HCT116 (cell line): ENCODE measurements at regions not wholly inside any gene's neighbourhood (a gene's known extent, or its start where the extent isn't known, plus 50 kb on each side); places are given as distances from the start of the nearest gene placed in this dataset.

Experiments used
- ATAC-seq: fragments of 200-7000 bp; cut with Tn5 transposase; 2 replicates; pipeline ENCODE4 v1.9.1; 2020; ENCODE audit warnings: mild to moderate bottlenecking, moderate library complexity
- BruUV-seq: library from RNA; stranded (reverse); fragments of 400-500 nt; replicated peaks from 2 replicates; lab custom pipeline; 2021; lab: Mats Ljungman, UMichigan
- CTCF ChIA-PET: fragments of 300-600 bp; sonication (Branson Sonifier 250); formaldehyde crosslinking; loops from one replicate; lab custom pipeline; 2021; ENCODE audit warnings: antibody characterized with exemption; lab: Charles Lee
- POLR2A ChIA-PET: fragments of 300-600, 350-600 bp; sonication (Branson Sonifier 250); formaldehyde crosslinking; loops from one replicate; lab custom pipeline; 2021; ENCODE audit warnings: antibody characterized with exemption; lab: Charles Lee
- RAD21 ChIA-PET, 2 experiments: fragments of 300-600 bp; sonication (Branson Sonifier 250); formaldehyde crosslinking; loops; one replicate each; lab custom pipeline; 2023; ENCODE audit warnings: low total read pairs in 2 of 2; ENCODE audit not compliant: uncharacterized antibody in 2 of 2, unreplicated experiment in 2 of 2, low non-redundant PET in 1 of 2; lab: Charles Lee
- DNase-seq: peaks from one replicate; pipeline ENCODE4 v3.0.0-alpha.2; 2010; ENCODE audit warnings: low read depth, low spot score
- H2AFZ ChIP-seq: fragments of 200-600 bp; shearing (Covaris generic), sonication (generic); 2 replicates; pipeline ENCODE4 v1.6.1; 2017; ENCODE audit warnings: low read depth, mixed run types, mixed read lengths, antibody characterized with exemption, low read length; ENCODE audit not compliant: poor library complexity, severe bottlenecking
- H3K27ac ChIP-seq: 2 replicates; pipeline ENCODE4 v1.5.1; 2012; ENCODE audit warnings: low read depth, low read length
- H3K27me3 ChIP-seq: fragments of 200-600 bp; sonication (generic); 2 replicates; pipeline ENCODE4 v1.6.1; 2016; ENCODE audit warnings: mixed run types, low read length, mixed read lengths; ENCODE audit not compliant: insufficient read depth
- H3K36me3 ChIP-seq, 2 experiments: fragments of 200-500 bp in 1 of 2; fragments of 200-600 bp in 1 of 2; sonication (Bioruptor generic) in 1 of 2; sonication (generic) in 1 of 2; 2 replicates each; pipeline versions ENCODE4 v1.5.1 to v1.6.1; 2014 to 2016; ENCODE audit warnings: low read length in 2 of 2, inconsistent platforms in 1 of 2, mixed read lengths in 1 of 2, mixed run types in 1 of 2; ENCODE audit not compliant: insufficient read depth in 2 of 2, control insufficient read depth in 1 of 2
- H3K4me1 ChIP-seq, 2 experiments: fragments of 200-600 bp in 1 of 2; sonication (generic) in 1 of 2; 2 replicates each; pipeline versions ENCODE4 v1.5.1 to v1.6.1; 2012 to 2017; ENCODE audit warnings: low read length in 2 of 2, inconsistent platforms in 1 of 2, mild to moderate bottlenecking in 1 of 2, mixed read lengths in 1 of 2, mixed run types in 1 of 2, moderate library complexity in 1 of 2; ENCODE audit not compliant: insufficient read depth in 2 of 2, control insufficient read depth in 1 of 2
- H3K4me2 ChIP-seq: fragments of 200-600 bp; sonication (generic); 2 replicates; pipeline ENCODE4 v1.6.1; 2017; ENCODE audit warnings: mixed run types, low read length, mixed read lengths
- H3K4me3 ChIP-seq, 2 experiments: fragments of 200-600 bp in 1 of 2; sonication (generic) in 1 of 2; replicated peaks in 1 of 2; 2 replicates each; pipeline ENCODE4 v1.5.1; 2011 to 2016; ENCODE audit warnings: low read length in 2 of 2, control low read depth in 1 of 2, low read depth in 1 of 2, mild to moderate bottlenecking in 1 of 2, mixed read lengths in 1 of 2, mixed run types in 1 of 2
- H3K79me2 ChIP-seq: fragments of 200-600 bp; sonication (generic); 2 replicates; pipeline ENCODE4 v1.6.1; 2017; ENCODE audit warnings: mild to moderate bottlenecking, mixed run types, low read length, moderate library complexity, mixed read lengths; ENCODE audit not compliant: insufficient read depth
- H3K9ac ChIP-seq: fragments of 200-600 bp; sonication (generic); 2 replicates; pipeline ENCODE4 v1.6.1; 2016; ENCODE audit warnings: low read length, mixed read lengths
- H3K9me2 ChIP-seq: fragments of 200-600 bp; sonication (generic), shearing (Covaris generic); 2 replicates; pipeline ENCODE4 v1.6.1; 2017; ENCODE audit warnings: mixed run types, mild to moderate bottlenecking, moderate library complexity; ENCODE audit not compliant: insufficient read depth
- H3K9me3 ChIP-seq, 2 experiments: fragments of 200-500 bp in 1 of 2; fragments of 200-600 bp in 1 of 2; sonication (Bioruptor generic) in 1 of 2; sonication (generic) in 1 of 2; 2 replicates each; pipeline ENCODE4 v1.6.1; 2014 to 2017; ENCODE audit warnings: low read length in 2 of 2, mixed read lengths in 2 of 2, inconsistent platforms in 1 of 2, low read depth in 1 of 2, mild to moderate bottlenecking in 1 of 2, mixed run types in 1 of 2, moderate library complexity in 1 of 2; ENCODE audit not compliant: control insufficient read depth in 1 of 2, insufficient read depth in 1 of 2
- H4K20me1 ChIP-seq: fragments of 200-600 bp; sonication (generic), shearing (Covaris generic); 2 replicates; pipeline ENCODE4 v1.6.1; 2017; ENCODE audit warnings: mixed run types, mild to moderate bottlenecking, moderate library complexity; ENCODE audit not compliant: insufficient read depth
- CBX3 ChIP-seq: IDR thresholded peaks from 2 replicates; pipeline ENCODE4 v1.6.1; 2012; ENCODE audit warnings: low read depth
- EZH2 ChIP-seq: fragments of 200-600 bp; sonication (generic); IDR thresholded peaks from 2 replicates; pipeline ENCODE4 v1.6.1; 2017; ENCODE audit warnings: antibody characterized with exemption, mixed run types
- FOSL1 ChIP-seq: IDR thresholded peaks from 2 replicates; pipeline ENCODE4 v1.6.1; 2012; ENCODE audit warnings: low read depth
- POLR2A ChIP-seq: IDR thresholded peaks from 2 replicates; pipeline ENCODE4 v1.7.0; 2011; ENCODE audit warnings: borderline replicate concordance; ENCODE audit not compliant: insufficient read depth, insufficient read length; ENCODE audit errors: extremely low read depth
- POLR2AphosphoS5 ChIP-seq: IDR thresholded peaks from 2 replicates; pipeline ENCODE4 v1.6.1; 2011; ENCODE audit warnings: mild to moderate bottlenecking, low read depth, low read length, moderate library complexity
- SIN3A ChIP-seq: IDR thresholded peaks from 2 replicates; pipeline ENCODE4 v1.6.1; 2012; ENCODE audit warnings: low read depth
- SP1 ChIP-seq: IDR thresholded peaks from 2 replicates; pipeline ENCODE4 v1.6.1; 2012; ENCODE audit warnings: low read depth
- SRF ChIP-seq: IDR thresholded peaks from 2 replicates; pipeline ENCODE4 v1.6.1; 2012; ENCODE audit warnings: low read depth
- TCF7L2 ChIP-seq: IDR thresholded peaks from 2 replicates; pipeline ENCODE4 v1.7.0; 2011; ENCODE audit warnings: borderline replicate concordance, inconsistent platforms; ENCODE audit not compliant: insufficient read depth, insufficient read length; ENCODE audit errors: extremely low read depth
- YY1 ChIP-seq: IDR thresholded peaks from 2 replicates; pipeline ENCODE4 v1.6.1; 2011; ENCODE audit warnings: low read length, low read depth, moderate library complexity, mild to moderate bottlenecking; ENCODE audit not compliant: insufficient replicate concordance; ENCODE audit errors: extremely low read depth
- ZFX ChIP-seq: fragments of 450-650 bp; IDR thresholded peaks from 2 replicates; pipeline ENCODE4 v1.6.1; 2017
- intact Hi-C: fragments of 100-400 bp; cut with micrococcal nuclease; formaldehyde crosslinking; loops from 2 replicates; pipeline ENCODE4 v1.10.0; 2022
- TF ChIP-seq, protein P1 (sequence below): IDR thresholded peaks from 2 replicates; pipeline ENCODE4 v1.6.1; 2011; ENCODE audit warnings: mild to moderate bottlenecking, low read length, moderate library complexity; ENCODE audit not compliant: insufficient replicate concordance; ENCODE audit errors: extremely low read depth
- TF ChIP-seq, protein P2 (sequence below): IDR thresholded peaks from 2 replicates; pipeline ENCODE4 v1.6.1; 2012; ENCODE audit warnings: low read depth
- TF ChIP-seq, protein P3 (sequence below), 3 experiments: fragments of 200-600 bp in 1 of 3; sonication (generic) in 1 of 3; IDR thresholded peaks in 2 of 3; conservative IDR thresholded peaks in 1 of 3; 2 replicates each; pipeline ENCODE4 v1.5.1; 2012 to 2017; ENCODE audit warnings: low read depth in 2 of 3, low read length in 2 of 3, antibody characterized with exemption in 1 of 3, borderline replicate concordance in 1 of 3, control low read depth in 1 of 3, mild to moderate bottlenecking in 1 of 3, mixed read lengths in 1 of 3, mixed run types in 1 of 3, moderate library complexity in 1 of 3; ENCODE audit not compliant: insufficient read depth in 1 of 3

DNA sequence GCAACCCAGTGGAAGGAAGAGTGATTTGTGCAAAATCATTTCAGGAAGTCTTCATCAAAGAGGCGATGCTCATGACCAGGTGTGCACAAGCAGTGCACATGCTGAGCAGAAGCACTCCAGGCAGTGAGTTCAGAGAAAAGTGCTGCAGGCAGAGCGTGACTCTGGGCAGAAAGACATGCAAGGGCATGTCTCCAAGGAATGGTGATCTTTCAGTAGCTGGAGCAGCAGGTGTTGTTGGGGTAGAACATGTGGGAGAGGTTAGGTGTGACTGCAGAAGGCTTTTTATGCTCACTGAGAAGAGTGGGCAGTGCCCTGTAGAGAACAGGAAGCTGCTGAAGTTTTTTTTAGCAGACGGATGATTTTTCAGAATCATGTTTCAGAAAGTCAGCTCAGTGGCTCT, 545.4 kb upstream of the TLE4 start (continued):
- TF ChIP-seq, protein P1, sequence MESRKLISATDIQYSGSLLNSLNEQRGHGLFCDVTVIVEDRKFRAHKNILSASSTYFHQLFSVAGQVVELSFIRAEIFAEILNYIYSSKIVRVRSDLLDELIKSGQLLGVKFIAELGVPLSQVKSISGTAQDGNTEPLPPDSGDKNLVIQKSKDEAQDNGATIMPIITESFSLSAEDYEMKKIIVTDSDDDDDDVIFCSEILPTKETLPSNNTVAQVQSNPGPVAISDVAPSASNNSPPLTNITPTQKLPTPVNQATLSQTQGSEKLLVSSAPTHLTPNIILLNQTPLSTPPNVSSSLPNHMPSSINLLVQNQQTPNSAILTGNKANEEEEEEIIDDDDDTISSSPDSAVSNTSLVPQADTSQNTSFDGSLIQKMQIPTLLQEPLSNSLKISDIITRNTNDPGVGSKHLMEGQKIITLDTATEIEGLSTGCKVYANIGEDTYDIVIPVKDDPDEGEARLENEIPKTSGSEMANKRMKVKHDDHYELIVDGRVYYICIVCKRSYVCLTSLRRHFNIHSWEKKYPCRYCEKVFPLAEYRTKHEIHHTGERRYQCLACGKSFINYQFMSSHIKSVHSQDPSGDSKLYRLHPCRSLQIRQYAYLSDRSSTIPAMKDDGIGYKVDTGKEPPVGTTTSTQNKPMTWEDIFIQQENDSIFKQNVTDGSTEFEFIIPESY = no peak
- TF ChIP-seq POLR2A (no peak), YY1 (no peak), SIN3A (no peak), TCF7L2 (no peak), FOSL1 (no peak)

DNA sequence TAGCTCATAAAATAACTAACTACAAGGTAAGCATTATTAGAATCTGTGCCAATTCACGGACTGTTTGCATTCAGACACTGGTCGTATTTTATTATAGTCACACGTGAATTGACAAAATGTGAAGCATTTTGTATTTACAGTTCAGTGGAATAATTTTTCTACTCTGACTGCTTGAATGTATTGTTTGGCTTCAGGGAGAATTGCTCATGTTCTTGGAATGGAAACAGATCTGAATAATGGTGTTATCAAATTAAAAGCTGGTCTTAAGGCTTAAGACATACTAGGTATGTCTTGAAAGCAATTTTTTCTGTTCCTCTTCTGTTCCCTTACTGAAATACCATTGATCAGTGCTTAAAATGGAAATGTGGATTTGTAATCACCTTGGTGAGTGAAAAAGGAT, 543.7 kb upstream of the TLE4 start:
- CTCF ChIA-PET = no interaction called here
- H3K9me2 ChIP-seq = no peaks in the 10 kb centered on the region
- H3K9me3 ChIP-seq = no peaks in the 10 kb centered on the region
- no peaks in the 10 kb centered on the region for H4K20me1 ChIP-seq
- POLR2A ChIA-PET = no interaction called here
- ATAC-seq = no peak
- BruUV-seq = no TSS peak
- no peaks in the 10 kb centered on the region for H3K36me3 ChIP-seq
- intact Hi-C loops = no loop called here
- no peak overlapping the region for H2AFZ ChIP-seq
- H3K4me1 ChIP-seq = peaks cover 5 to 19% of the 10 kb centered on the region in 2 experiments; a peak in 3 of 4 replicates
- H3K4me2 ChIP-seq = no peak overlapping the region
- H3K27ac ChIP-seq = no peak overlapping the region
- DNase-seq = no peak
- RAD21 ChIA-PET = no interaction called here
- TF ChIP-seq SP1 (no peak), CBX3 (no peak), POLR2AphosphoS5 (no peak), SIN3A (no peak), FOSL1 (no peak), YY1 (no peak), SRF (no peak), ZFX (no peak), EZH2 (no peak)
- TF ChIP-seq, protein P1 = no peak
- TF ChIP-seq, protein P2, sequence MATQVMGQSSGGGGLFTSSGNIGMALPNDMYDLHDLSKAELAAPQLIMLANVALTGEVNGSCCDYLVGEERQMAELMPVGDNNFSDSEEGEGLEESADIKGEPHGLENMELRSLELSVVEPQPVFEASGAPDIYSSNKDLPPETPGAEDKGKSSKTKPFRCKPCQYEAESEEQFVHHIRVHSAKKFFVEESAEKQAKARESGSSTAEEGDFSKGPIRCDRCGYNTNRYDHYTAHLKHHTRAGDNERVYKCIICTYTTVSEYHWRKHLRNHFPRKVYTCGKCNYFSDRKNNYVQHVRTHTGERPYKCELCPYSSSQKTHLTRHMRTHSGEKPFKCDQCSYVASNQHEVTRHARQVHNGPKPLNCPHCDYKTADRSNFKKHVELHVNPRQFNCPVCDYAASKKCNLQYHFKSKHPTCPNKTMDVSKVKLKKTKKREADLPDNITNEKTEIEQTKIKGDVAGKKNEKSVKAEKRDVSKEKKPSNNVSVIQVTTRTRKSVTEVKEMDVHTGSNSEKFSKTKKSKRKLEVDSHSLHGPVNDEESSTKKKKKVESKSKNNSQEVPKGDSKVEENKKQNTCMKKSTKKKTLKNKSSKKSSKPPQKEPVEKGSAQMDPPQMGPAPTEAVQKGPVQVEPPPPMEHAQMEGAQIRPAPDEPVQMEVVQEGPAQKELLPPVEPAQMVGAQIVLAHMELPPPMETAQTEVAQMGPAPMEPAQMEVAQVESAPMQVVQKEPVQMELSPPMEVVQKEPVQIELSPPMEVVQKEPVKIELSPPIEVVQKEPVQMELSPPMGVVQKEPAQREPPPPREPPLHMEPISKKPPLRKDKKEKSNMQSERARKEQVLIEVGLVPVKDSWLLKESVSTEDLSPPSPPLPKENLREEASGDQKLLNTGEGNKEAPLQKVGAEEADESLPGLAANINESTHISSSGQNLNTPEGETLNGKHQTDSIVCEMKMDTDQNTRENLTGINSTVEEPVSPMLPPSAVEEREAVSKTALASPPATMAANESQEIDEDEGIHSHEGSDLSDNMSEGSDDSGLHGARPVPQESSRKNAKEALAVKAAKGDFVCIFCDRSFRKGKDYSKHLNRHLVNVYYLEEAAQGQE = no peak
- TF ChIP-seq, protein P3, sequence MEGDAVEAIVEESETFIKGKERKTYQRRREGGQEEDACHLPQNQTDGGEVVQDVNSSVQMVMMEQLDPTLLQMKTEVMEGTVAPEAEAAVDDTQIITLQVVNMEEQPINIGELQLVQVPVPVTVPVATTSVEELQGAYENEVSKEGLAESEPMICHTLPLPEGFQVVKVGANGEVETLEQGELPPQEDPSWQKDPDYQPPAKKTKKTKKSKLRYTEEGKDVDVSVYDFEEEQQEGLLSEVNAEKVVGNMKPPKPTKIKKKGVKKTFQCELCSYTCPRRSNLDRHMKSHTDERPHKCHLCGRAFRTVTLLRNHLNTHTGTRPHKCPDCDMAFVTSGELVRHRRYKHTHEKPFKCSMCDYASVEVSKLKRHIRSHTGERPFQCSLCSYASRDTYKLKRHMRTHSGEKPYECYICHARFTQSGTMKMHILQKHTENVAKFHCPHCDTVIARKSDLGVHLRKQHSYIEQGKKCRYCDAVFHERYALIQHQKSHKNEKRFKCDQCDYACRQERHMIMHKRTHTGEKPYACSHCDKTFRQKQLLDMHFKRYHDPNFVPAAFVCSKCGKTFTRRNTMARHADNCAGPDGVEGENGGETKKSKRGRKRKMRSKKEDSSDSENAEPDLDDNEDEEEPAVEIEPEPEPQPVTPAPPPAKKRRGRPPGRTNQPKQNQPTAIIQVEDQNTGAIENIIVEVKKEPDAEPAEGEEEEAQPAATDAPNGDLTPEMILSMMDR (IDR thresholded peaks at IDR 0.05 in 2 of 3, conservative IDR thresholded peaks at IDR 0.05 in 1 of 3; ENCODE audit: borderline replicate concordance in 1 of 3, insufficient read depth in 1 of 3, low read depth in 2 of 3, low read length in 2 of 3) = no peak
- TF ChIP-seq, all 23 proteins: peak for 0
- H3K79me2 ChIP-seq = no peaks in the 10 kb centered on the region
- H3K27me3 ChIP-seq = no peaks in the 10 kb centered on the region
- H3K9ac ChIP-seq = no peak overlapping the region
- H3K4me3 ChIP-seq = no peak overlapping the region
